Osteoblast (primary cell): ENCODE measurements at regions not wholly inside any gene's neighbourhood (a gene's known extent, or its start where the extent isn't known, plus 50 kb on each side); places are given as distances from the start of the nearest gene placed in this dataset.

Experiments
- DNase-seq: peaks from one replicate; pipeline ENCODE4 v3.0.0; 2011; ENCODE audit warnings: low spot score, mixed read lengths; ENCODE audit not compliant: insufficient read length; ENCODE audit errors: missing footprints
- H2AFZ ChIP-seq: 2 replicates; pipeline ENCODE4 v1.6.0; 2011; ENCODE audit warnings: mild to moderate bottlenecking, low read length
- H3K27ac ChIP-seq: 2 replicates; pipeline ENCODE4 v1.5.1; 2011; ENCODE audit warnings: mild to moderate bottlenecking, low read depth, low read length, moderate library complexity
- H3K27me3 ChIP-seq: 2 replicates; pipeline ENCODE4 v1.6.0; 2012; ENCODE audit warnings: mild to moderate bottlenecking, control low read depth, inconsistent platforms, low read length, moderate library complexity; ENCODE audit not compliant: insufficient read depth
- H3K36me3 ChIP-seq: 2 replicates; pipeline ENCODE4 v1.5.1; 2011; ENCODE audit warnings: mild to moderate bottlenecking, low read length, control low read depth, moderate library complexity; ENCODE audit not compliant: insufficient read depth
- H3K4me1 ChIP-seq: 2 replicates; pipeline ENCODE4 v1.5.1; 2011; ENCODE audit warnings: mild to moderate bottlenecking, low read length, control low read depth, moderate library complexity; ENCODE audit not compliant: insufficient read depth
- H3K4me2 ChIP-seq: 2 replicates; pipeline ENCODE4 v1.6.0; 2011; ENCODE audit warnings: mild to moderate bottlenecking, low read length; ENCODE audit not compliant: insufficient read depth
- H3K4me3 ChIP-seq: fragments of 200-600 bp; sonication (generic); 3 replicates; pipeline ENCODE4 v1.5.1; 2012; ENCODE audit warnings: mild to moderate bottlenecking, low read length, inconsistent platforms; ENCODE audit not compliant: insufficient read depth
- H3K79me2 ChIP-seq: 2 replicates; pipeline ENCODE4 v1.6.0; 2012; ENCODE audit warnings: mild to moderate bottlenecking, low read length, control low read depth, inconsistent platforms; ENCODE audit not compliant: insufficient read depth
- H3K9me3 ChIP-seq: 2 replicates; pipeline ENCODE4 v1.5.1; 2011; ENCODE audit warnings: low read depth, low read length, control low read depth
- H4K20me1 ChIP-seq: 2 replicates; pipeline ENCODE4 v1.6.0; 2012; ENCODE audit warnings: mild to moderate bottlenecking, low read length, control low read depth; ENCODE audit not compliant: insufficient read depth
- CTCF ChIP-seq: IDR thresholded peaks from 2 replicates; pipeline ENCODE4 v1.5.1; 2011; ENCODE audit warnings: mild to moderate bottlenecking, low read depth, low read length, moderate library complexity; ENCODE audit errors: extremely low read depth

GRCh38 chr9:32218100-32218767 lies 166.2 kb upstream of the ACO1 start:
- peak; percentile 5 for DNase-seq
- Histone ChIP-seq H3K9me3 (no peaks in the 10 kb centered on the region), H2AFZ (no peak overlapping the region), H3K27ac (no peak overlapping the region), H3K4me3 (no peak overlapping the region), H3K4me2 (no peak overlapping the region), H4K20me1 (no peaks in the 10 kb centered on the region), H3K36me3 (no peaks in the 10 kb centered on the region), H3K4me1 (no peaks in the 10 kb centered on the region), H3K79me2 (no peaks in the 10 kb centered on the region), H3K27me3 (no peaks in the 10 kb centered on the region)
- TF ChIP-seq CTCF, result no peak

- DNase-seq, result no peak
- H4K20me1 ChIP-seq, result no peaks in the 10 kb centered on the region
- no peaks in the 10 kb centered on the region for H3K4me1 ChIP-seq
- H3K36me3 ChIP-seq, result no peaks in the 10 kb centered on the region
- no peak overlapping the region for H2AFZ ChIP-seq
- no peak overlapping the region for H3K4me3 ChIP-seq
- H3K79me2 ChIP-seq, result no peaks in the 10 kb centered on the region
- no peak overlapping the region for H3K4me2 ChIP-seq
- no peaks in the 10 kb centered on the region for H3K27me3 ChIP-seq
- no peaks in the 10 kb centered on the region for H3K9me3 ChIP-seq
- no peak overlapping the region for H3K27ac ChIP-seq
- TF ChIP-seq CTCF, result no peak
These were observed 163.7 kb upstream of the ACO1 start for GRCh38 chr9:32220750-32221149.

- Histone ChIP-seq H4K20me1 (no peaks in the 10 kb centered on the region), H3K27ac (no peak overlapping the region), H3K36me3 (no peaks in the 10 kb centered on the region), H3K4me1 (no peaks in the 10 kb centered on the region), H2AFZ (no peak overlapping the region), H3K79me2 (no peaks in the 10 kb centered on the region), H3K4me2 (no peak overlapping the region), H3K4me3 (no peak overlapping the region), H3K27me3 (no peaks in the 10 kb centered on the region), H3K9me3 (no peaks in the 10 kb centered on the region)
- TF ChIP-seq CTCF, result no peak
- no peak for DNase-seq
These were observed 150.0 kb upstream of the ACO1 start for GRCh38 chr9:32234451-32234850.

GRCh38 chr9:32247168-32247567 lies 137.3 kb upstream of the ACO1 start:
- Histone ChIP-seq H3K4me2 (no peak overlapping the region), H3K9me3 (no peaks in the 10 kb centered on the region), H3K79me2 (no peaks in the 10 kb centered on the region), H3K27me3 (no peaks in the 10 kb centered on the region), H3K4me3 (no peak overlapping the region), H3K36me3 (no peaks in the 10 kb centered on the region), H3K4me1 (no peaks in the 10 kb centered on the region), H3K27ac (no peak overlapping the region), H4K20me1 (no peaks in the 10 kb centered on the region), H2AFZ (no peak overlapping the region)
- TF ChIP-seq CTCF, result no peak
- no peak for DNase-seq
